CD4-positive, alpha-beta memory T cell (primary cell): ENCODE measurements at regions not wholly inside any gene's neighbourhood (a gene's known extent, or its start where the extent isn't known, plus 50 kb on each side); places are given as distances from the start of the nearest gene placed in this dataset.

ENCODE experiments used
- CTCF ChIA-PET: fragments of 350-600 bp; sonication (Branson Sonifier 250); formaldehyde crosslinking; loops from one replicate; lab custom pipeline; 2021; ENCODE audit warnings: inconsistent platforms; ENCODE audit not compliant: partially characterized antibody; lab: Charles Lee
- POLR2A ChIA-PET: fragments of 350-600 bp; sonication (Branson Sonifier 250); formaldehyde crosslinking; loops from one replicate; lab custom pipeline; 2021; ENCODE audit not compliant: partially characterized antibody; lab: Charles Lee
- DNase-seq, 5 donors: peaks; one replicate each; pipeline versions ENCODE4 v3.0.0 to v3.0.0-alpha.2; 2020 to 2022; ENCODE audit warnings: mixed read lengths in 1 of 5
- H3K27ac ChIP-seq: one replicate; pipeline ENCODE4 v1.7.0; 2013; ENCODE audit warnings: low read depth, low read length
- H3K27me3 ChIP-seq: 2 replicates; pipeline ENCODE4 v1.7.0; 2013; ENCODE audit warnings: mild to moderate bottlenecking, low read length, moderate library complexity; ENCODE audit not compliant: insufficient read depth
- H3K36me3 ChIP-seq: 2 replicates; pipeline ENCODE4 v1.7.0; 2013; ENCODE audit warnings: mild to moderate bottlenecking, low read length, moderate library complexity; ENCODE audit not compliant: insufficient read depth
- H3K4me1 ChIP-seq: 2 replicates; pipeline ENCODE4 v1.7.0; 2013; ENCODE audit warnings: mild to moderate bottlenecking, low read length, moderate library complexity; ENCODE audit not compliant: insufficient read depth
- H3K4me3 ChIP-seq, 2 donors: one replicate each; pipeline ENCODE4 v1.7.0; 2013; ENCODE audit warnings: low read length in 2 of 2, mild to moderate bottlenecking in 1 of 2
- H3K9me3 ChIP-seq, 2 donors: one replicate each; pipeline ENCODE4 v1.7.0; 2013; ENCODE audit warnings: low read length in 2 of 2, control low read depth in 1 of 2; ENCODE audit not compliant: control insufficient read depth in 1 of 2
- H3K27ac Mint-ChIP-seq, 7 donors: one replicate each; pipeline ENCODE4 v1.8.0; 2020 to 2021; ENCODE audit warnings: mixed read lengths in 7 of 7, mild to moderate bottlenecking in 6 of 7, inconsistent platforms in 3 of 7, moderate library complexity in 3 of 7
- H3K27me3 Mint-ChIP-seq, 2 donors: one replicate each; pipeline ENCODE4 v1.8.0; 2020 to 2021; ENCODE audit warnings: mixed read lengths in 2 of 2
- H3K36me3 Mint-ChIP-seq, 2 donors: one replicate each; pipeline ENCODE4 v1.8.0; 2020 to 2021; ENCODE audit warnings: mixed read lengths in 2 of 2, inconsistent platforms in 1 of 2, mild to moderate bottlenecking in 1 of 2
- H3K4me1 Mint-ChIP-seq, 4 donors: one replicate each; pipeline ENCODE4 v1.8.0; 2020 to 2021; ENCODE audit warnings: mixed read lengths in 4 of 4, mild to moderate bottlenecking in 1 of 4
- H3K4me3 Mint-ChIP-seq, 8 donors: one replicate each; pipeline ENCODE4 v1.8.0; 2020 to 2021; ENCODE audit warnings: mixed read lengths in 8 of 8, mild to moderate bottlenecking in 7 of 8, moderate library complexity in 6 of 8, inconsistent platforms in 3 of 8
- H3K9me3 Mint-ChIP-seq, 8 donors: one replicate each; pipeline ENCODE4 v1.8.0; 2020 to 2021; ENCODE audit warnings: mixed read lengths in 8 of 8, mild to moderate bottlenecking in 5 of 8, inconsistent platforms in 3 of 8, moderate library complexity in 1 of 8
- intact Hi-C: fragments of 100-400 bp; cut with micrococcal nuclease; formaldehyde crosslinking; loops from one replicate; pipeline ENCODE4 v1.15.1; 2023

DNA sequence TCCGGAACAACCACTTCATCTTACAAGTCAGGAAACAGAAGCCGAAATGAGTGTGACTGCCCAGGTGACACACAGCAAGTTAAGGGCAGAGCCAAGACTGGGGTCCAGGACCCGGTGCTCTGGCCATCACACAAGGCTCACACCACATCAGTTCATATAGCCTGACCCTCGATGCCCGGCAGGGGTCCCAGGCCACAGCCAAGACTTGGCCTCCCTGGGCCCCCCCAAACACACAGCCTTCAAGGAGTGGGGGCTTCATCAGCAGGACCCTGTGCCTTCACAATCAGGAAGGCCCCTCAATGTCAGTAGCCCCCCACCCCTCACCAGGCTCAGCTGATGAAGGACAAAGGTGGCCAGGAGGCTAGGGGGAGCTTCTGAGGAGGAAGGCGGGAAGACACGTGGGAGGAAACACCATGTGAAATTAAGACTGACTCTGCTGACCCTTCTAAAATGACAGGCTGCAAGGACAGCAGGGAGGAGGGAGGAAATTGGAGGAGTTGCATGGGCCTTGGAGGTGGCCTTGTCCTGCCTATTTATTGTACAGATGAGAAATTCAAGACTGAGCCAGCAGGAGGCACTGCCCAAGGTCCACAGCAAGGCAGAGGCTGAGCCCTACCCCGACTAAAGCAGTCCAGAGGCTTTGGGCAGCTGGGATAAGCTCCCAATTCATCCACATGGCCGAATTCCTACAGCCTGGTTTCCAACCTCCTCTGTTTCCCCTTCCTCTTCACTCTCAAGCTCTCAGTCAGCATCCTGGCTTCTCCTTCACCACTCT, 216.1 kb upstream of the ZMIZ1 start:
- Mint-ChIP-seq H3K4me3 (no peak overlapping the region), H3K27ac (no peak overlapping the region), H3K9me3 (no peaks in the 10 kb centered on the region), H3K36me3 (no peaks in the 10 kb centered on the region), H3K27me3 (no peaks in the 10 kb centered on the region), H3K4me1 (no peaks in the 10 kb centered on the region)
- POLR2A ChIA-PET, result no interaction called here
- intact Hi-C loops, result loop anchor here (1.0 to 2.0 kb wide), 2 partner anchors 216 to 343 kb away; partner anchors contain the start of gene ZMIZ1
- no peak overlapping the region for H3K4me3 ChIP-seq
- H3K4me1 ChIP-seq, result no peaks in the 10 kb centered on the region
- DNase-seq, result peak in 4 of 5 donors; percentile 10 to 22 (median 16)
- no peak overlapping the region for H3K27ac ChIP-seq
- CTCF ChIA-PET, result interaction anchor here (0.9 to 6.2 kb wide), 5 partner anchors 13 to 805 kb away, joined by 3 to 50 read pairs (median 3); no protein-coding TSS in a partner anchor
- no peaks in the 10 kb centered on the region for H3K27me3 ChIP-seq
- no peaks in the 10 kb centered on the region for H3K9me3 ChIP-seq
- H3K36me3 ChIP-seq, result no peaks in the 10 kb centered on the region

GRCh38 chr10:78853864-78854263, 214.9 kb upstream of the ZMIZ1 start:
- no peaks in the 10 kb centered on the region for H3K27me3 Mint-ChIP-seq
- H3K27me3 ChIP-seq, result no peaks in the 10 kb centered on the region
- no peaks in the 10 kb centered on the region for H3K36me3 ChIP-seq
- CTCF ChIA-PET, result interaction anchor here (1.8 to 6.2 kb wide), 2 partner anchors 12 to 343 kb away, joined by 6 to 50 read pairs; no protein-coding TSS in a partner anchor
- no peak overlapping the region for H3K27ac Mint-ChIP-seq
- H3K36me3 Mint-ChIP-seq, result no peaks in the 10 kb centered on the region
- no peaks in the 10 kb centered on the region for H3K9me3 Mint-ChIP-seq
- H3K9me3 ChIP-seq, result no peaks in the 10 kb centered on the region
- no peak overlapping the region for H3K27ac ChIP-seq
- intact Hi-C loops, result loop anchor here (1.0 to 2.0 kb wide), 2 partner anchors 215 to 341 kb away; partner anchors contain the start of gene ZMIZ1
- no peaks in the 10 kb centered on the region for H3K4me1 Mint-ChIP-seq
- no peak overlapping the region for H3K4me3 ChIP-seq
- no peak for DNase-seq
- no peak overlapping the region for H3K4me3 Mint-ChIP-seq
- POLR2A ChIA-PET, result no interaction called here
- H3K4me1 ChIP-seq, result no peaks in the 10 kb centered on the region

DNA sequence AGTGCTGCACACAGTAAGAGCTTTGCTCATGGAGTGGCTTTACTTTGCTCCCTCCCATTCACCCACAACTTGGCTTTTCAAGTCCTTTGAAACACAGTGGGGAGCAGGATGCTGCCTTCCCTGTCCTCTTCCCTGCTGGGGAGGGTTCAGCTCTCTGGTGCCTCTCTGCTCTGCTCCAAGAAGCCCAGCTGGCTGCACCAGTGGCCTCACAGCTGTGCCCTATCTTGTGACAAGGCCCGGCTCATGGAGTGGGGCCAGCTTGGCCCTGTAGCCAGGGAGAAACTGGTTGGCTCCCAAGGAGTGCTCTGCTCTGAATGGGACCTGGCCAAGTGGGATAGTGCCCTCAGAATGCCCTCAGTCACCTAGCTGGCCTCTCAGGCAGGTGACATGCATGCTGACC, 212.3 kb upstream of the ZMIZ1 start:
- no peaks in the 10 kb centered on the region for H3K36me3 Mint-ChIP-seq
- Histone ChIP-seq H3K9me3 (no peaks in the 10 kb centered on the region), H3K4me3 (no peak overlapping the region), H3K27ac (no peak overlapping the region), H3K36me3 (no peaks in the 10 kb centered on the region), H3K4me1 (no peaks in the 10 kb centered on the region), H3K27me3 (no peaks in the 10 kb centered on the region)
- POLR2A ChIA-PET, result no interaction called here
- H3K4me1 Mint-ChIP-seq, result no peaks in the 10 kb centered on the region
- H3K27me3 Mint-ChIP-seq, result no peaks in the 10 kb centered on the region
- no peak overlapping the region for H3K4me3 Mint-ChIP-seq
- no peak for DNase-seq
- H3K9me3 Mint-ChIP-seq, result no peaks in the 10 kb centered on the region
- intact Hi-C loops, result no loop called here
- no peak overlapping the region for H3K27ac Mint-ChIP-seq
- CTCF ChIA-PET, result no interaction called here

- Histone ChIP-seq H3K36me3 (no peaks in the 10 kb centered on the region), H3K9me3 (no peaks in the 10 kb centered on the region), H3K4me1 (no peaks in the 10 kb centered on the region), H3K27me3 (no peaks in the 10 kb centered on the region), H3K4me3 (no peak overlapping the region), H3K27ac (no peak overlapping the region)
- no peaks in the 10 kb centered on the region for H3K36me3 Mint-ChIP-seq
- H3K27ac Mint-ChIP-seq, result no peak overlapping the region
- no peaks in the 10 kb centered on the region for H3K9me3 Mint-ChIP-seq
- H3K4me3 Mint-ChIP-seq, result peak overlapping the region in 1 of 8 donors; percentile 1
- H3K4me1 Mint-ChIP-seq, result no peaks in the 10 kb centered on the region
- intact Hi-C loops, result no loop called here
- H3K27me3 Mint-ChIP-seq, result no peaks in the 10 kb centered on the region
- no peak for DNase-seq
- POLR2A ChIA-PET, result no interaction called here
- CTCF ChIA-PET, result no interaction called here
Measured at GRCh38 chr10:78857193-78857592, 211.6 kb upstream of the ZMIZ1 start.

- no peaks in the 10 kb centered on the region for H3K9me3 Mint-ChIP-seq
- intact Hi-C loops, result no loop called here
- ChIA-PET CTCF (no interaction called here), POLR2A (no interaction called here)
- H3K27ac Mint-ChIP-seq, result no peak overlapping the region
- Histone ChIP-seq H3K27ac (no peak overlapping the region), H3K36me3 (no peaks in the 10 kb centered on the region), H3K4me1 (no peaks in the 10 kb centered on the region), H3K4me3 (no peak overlapping the region), H3K9me3 (no peaks in the 10 kb centered on the region), H3K27me3 (no peaks in the 10 kb centered on the region)
- no peaks in the 10 kb centered on the region for H3K36me3 Mint-ChIP-seq
- H3K27me3 Mint-ChIP-seq, result no peaks in the 10 kb centered on the region
- no peaks in the 10 kb centered on the region for H3K4me1 Mint-ChIP-seq
- no peak for DNase-seq
- H3K4me3 Mint-ChIP-seq, result no peak overlapping the region
Measured at GRCh38 chr10:78859266-78859665, 209.5 kb upstream of the ZMIZ1 start.

- Histone ChIP-seq H3K9me3 (no peaks in the 10 kb centered on the region), H3K27me3 (no peaks in the 10 kb centered on the region), H3K27ac (no peak overlapping the region), H3K4me1 (no peaks in the 10 kb centered on the region), H3K36me3 (no peaks in the 10 kb centered on the region), H3K4me3 (no peak overlapping the region)
- ChIA-PET CTCF (no interaction called here), POLR2A (no interaction called here)
- intact Hi-C loops, result no loop called here
- Mint-ChIP-seq H3K9me3 (no peaks in the 10 kb centered on the region), H3K27ac (no peak overlapping the region), H3K27me3 (no peaks in the 10 kb centered on the region), H3K36me3 (no peaks in the 10 kb centered on the region), H3K4me1 (no peaks in the 10 kb centered on the region), H3K4me3 (no peak overlapping the region)
- DNase-seq, result no peak
Measured at GRCh38 chr10:78859769-78860168, 209.0 kb upstream of the ZMIZ1 start.

DNA sequence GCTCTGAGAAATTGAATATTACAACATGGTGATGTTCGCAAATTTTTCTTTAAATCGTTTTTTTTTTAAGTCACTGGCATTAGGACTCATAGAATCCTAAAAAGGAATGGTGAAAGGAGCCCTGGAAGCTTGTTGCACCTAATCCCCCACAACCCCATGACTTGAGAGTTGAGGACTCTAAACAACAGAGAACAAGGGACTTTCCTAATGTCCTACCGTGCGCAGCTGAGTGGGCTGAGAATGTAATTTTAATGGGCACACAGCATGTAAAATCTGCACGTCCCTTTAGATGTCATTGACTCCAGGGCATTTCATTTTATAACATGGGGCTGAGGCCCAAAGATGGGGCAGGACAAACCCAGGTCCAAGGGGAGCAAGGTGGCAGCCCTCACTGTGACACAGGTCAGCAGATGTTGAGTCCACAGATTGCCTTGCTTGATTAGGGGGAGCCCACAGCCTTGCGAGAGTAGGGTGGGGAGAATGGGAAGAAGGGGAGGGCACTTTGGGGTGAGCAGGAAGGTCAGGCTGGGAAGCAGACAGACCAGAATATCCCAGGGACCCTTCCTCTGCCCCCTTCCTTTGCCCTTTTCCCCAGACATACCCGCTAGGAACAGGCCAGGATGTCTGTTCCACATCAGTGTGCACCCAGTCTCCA, 208.4 kb upstream of the ZMIZ1 start:
- DNase-seq, result no peak
- Histone ChIP-seq H3K4me3 (no peak overlapping the region), H3K4me1 (no peaks in the 10 kb centered on the region), H3K27me3 (no peaks in the 10 kb centered on the region), H3K27ac (no peak overlapping the region), H3K9me3 (no peaks in the 10 kb centered on the region), H3K36me3 (no peaks in the 10 kb centered on the region)
- Mint-ChIP-seq H3K27ac (no peak overlapping the region), H3K9me3 (no peaks in the 10 kb centered on the region), H3K4me3 (no peak overlapping the region), H3K27me3 (no peaks in the 10 kb centered on the region), H3K36me3 (no peaks in the 10 kb centered on the region), H3K4me1 (no peaks in the 10 kb centered on the region)
- CTCF ChIA-PET, result no interaction called here
- intact Hi-C loops, result no loop called here
- POLR2A ChIA-PET, result no interaction called here
